PFSK-1 (cell line): ENCODE measurements at regions not wholly inside any gene's neighbourhood (a gene's known extent, or its start where the extent isn't known, plus 50 kb on each side); places are given as distances from the start of the nearest gene placed in this dataset.

Experiments
- FOXP2 ChIP-seq: optimal IDR thresholded peaks from 2 replicates; pipeline ENCODE3; 2011; ENCODE audit warnings: borderline replicate concordance, control low read depth, inconsistent platforms; ENCODE audit not compliant: insufficient read depth; ENCODE audit errors: extremely low read length, extremely low read depth
- POLR2AphosphoS5 ChIP-seq: IDR thresholded peaks from 2 replicates; pipeline ENCODE4 v1.6.1; 2012; ENCODE audit warnings: low read depth, mild to moderate bottlenecking, control low read depth, low read length, moderate library complexity
- SIN3A ChIP-seq: IDR thresholded peaks from 2 replicates; pipeline ENCODE4 v1.6.1; 2012; ENCODE audit warnings: mild to moderate bottlenecking, low read length, moderate library complexity, borderline replicate concordance; ENCODE audit not compliant: insufficient read depth
- TAF1 ChIP-seq: IDR thresholded peaks from 2 replicates; pipeline ENCODE4 v1.6.1; 2012; ENCODE audit warnings: low read length, control low read depth, borderline replicate concordance; ENCODE audit not compliant: insufficient read depth
- TF ChIP-seq, protein P1 (sequence below), 2 experiments: IDR thresholded peaks; 2 replicates each; pipeline versions ENCODE4 v1.6.1 to v1.8.0; 2011 to 2012; ENCODE audit warnings: low read depth in 2 of 2, low read length in 2 of 2, control low read depth in 1 of 2, inconsistent platforms in 1 of 2, mild to moderate bottlenecking in 1 of 2, moderate library complexity in 1 of 2; ENCODE audit not compliant: insufficient read depth in 1 of 2

- TF ChIP-seq TAF1 (no peak), POLR2AphosphoS5 (no peak), SIN3A (no peak), FOXP2 (no peak)
- TF ChIP-seq, protein P1, sequence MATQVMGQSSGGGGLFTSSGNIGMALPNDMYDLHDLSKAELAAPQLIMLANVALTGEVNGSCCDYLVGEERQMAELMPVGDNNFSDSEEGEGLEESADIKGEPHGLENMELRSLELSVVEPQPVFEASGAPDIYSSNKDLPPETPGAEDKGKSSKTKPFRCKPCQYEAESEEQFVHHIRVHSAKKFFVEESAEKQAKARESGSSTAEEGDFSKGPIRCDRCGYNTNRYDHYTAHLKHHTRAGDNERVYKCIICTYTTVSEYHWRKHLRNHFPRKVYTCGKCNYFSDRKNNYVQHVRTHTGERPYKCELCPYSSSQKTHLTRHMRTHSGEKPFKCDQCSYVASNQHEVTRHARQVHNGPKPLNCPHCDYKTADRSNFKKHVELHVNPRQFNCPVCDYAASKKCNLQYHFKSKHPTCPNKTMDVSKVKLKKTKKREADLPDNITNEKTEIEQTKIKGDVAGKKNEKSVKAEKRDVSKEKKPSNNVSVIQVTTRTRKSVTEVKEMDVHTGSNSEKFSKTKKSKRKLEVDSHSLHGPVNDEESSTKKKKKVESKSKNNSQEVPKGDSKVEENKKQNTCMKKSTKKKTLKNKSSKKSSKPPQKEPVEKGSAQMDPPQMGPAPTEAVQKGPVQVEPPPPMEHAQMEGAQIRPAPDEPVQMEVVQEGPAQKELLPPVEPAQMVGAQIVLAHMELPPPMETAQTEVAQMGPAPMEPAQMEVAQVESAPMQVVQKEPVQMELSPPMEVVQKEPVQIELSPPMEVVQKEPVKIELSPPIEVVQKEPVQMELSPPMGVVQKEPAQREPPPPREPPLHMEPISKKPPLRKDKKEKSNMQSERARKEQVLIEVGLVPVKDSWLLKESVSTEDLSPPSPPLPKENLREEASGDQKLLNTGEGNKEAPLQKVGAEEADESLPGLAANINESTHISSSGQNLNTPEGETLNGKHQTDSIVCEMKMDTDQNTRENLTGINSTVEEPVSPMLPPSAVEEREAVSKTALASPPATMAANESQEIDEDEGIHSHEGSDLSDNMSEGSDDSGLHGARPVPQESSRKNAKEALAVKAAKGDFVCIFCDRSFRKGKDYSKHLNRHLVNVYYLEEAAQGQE (IDR thresholded peaks at IDR 0.05; ENCODE audit: insufficient read depth in 1 of 2, low read depth in 2 of 2, low read length in 2 of 2): no peak
Measured at GRCh38 chr1:79376106-79376505, 369.6 kb upstream of the ADGRL4 start.
